OCI-LY3 (cell line): ENCODE measurements at regions not wholly inside any gene's neighbourhood (a gene's known extent, or its start where the extent isn't known, plus 50 kb on each side); places are given as distances from the start of the nearest gene placed in this dataset.

Source experiments
- EZH2phosphoT487 ChIP-seq: fragments of 200-600 bp; shearing (Covaris generic); IDR thresholded peaks from 2 replicates; pipeline ENCODE4 v1.6.1; 2018; ENCODE audit warnings: antibody characterized with exemption, mixed run types, low read depth
- TF ChIP-seq, protein P1 (sequence below): fragments of 200-600, 300-600 bp; sonication (generic); IDR thresholded peaks from 2 replicates; pipeline ENCODE4 v1.5.1; 2014; ENCODE audit warnings: antibody characterized with exemption, low read length, low read depth

DNA sequence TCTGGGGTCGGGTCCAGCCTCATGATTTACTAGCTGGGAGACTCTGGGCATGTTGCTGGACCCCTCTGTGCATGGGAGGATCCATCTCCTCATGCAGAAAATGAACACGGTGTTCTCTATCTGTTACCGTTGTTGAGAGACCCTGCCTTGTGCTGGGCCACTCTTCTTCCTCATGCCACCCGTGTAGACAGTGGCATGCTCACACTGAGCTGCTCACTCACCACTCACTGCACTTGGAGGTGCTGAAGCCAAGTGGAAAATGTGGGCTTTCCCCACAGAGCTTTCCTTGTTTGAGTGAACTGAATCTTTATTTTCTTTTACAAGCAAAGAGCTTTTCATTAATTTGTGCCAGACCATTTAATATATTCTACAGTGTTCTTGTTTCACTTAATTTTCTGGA, 77.5 kb upstream of the GDF10 start:
- TF ChIP-seq, protein P1, sequence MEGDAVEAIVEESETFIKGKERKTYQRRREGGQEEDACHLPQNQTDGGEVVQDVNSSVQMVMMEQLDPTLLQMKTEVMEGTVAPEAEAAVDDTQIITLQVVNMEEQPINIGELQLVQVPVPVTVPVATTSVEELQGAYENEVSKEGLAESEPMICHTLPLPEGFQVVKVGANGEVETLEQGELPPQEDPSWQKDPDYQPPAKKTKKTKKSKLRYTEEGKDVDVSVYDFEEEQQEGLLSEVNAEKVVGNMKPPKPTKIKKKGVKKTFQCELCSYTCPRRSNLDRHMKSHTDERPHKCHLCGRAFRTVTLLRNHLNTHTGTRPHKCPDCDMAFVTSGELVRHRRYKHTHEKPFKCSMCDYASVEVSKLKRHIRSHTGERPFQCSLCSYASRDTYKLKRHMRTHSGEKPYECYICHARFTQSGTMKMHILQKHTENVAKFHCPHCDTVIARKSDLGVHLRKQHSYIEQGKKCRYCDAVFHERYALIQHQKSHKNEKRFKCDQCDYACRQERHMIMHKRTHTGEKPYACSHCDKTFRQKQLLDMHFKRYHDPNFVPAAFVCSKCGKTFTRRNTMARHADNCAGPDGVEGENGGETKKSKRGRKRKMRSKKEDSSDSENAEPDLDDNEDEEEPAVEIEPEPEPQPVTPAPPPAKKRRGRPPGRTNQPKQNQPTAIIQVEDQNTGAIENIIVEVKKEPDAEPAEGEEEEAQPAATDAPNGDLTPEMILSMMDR, result no peak
- TF ChIP-seq EZH2phosphoT487, result no peak
